ENCODE measurements at regions not wholly inside any gene's neighbourhood (a gene's known extent, or its start where the extent isn't known, plus 50 kb on each side); places are given as distances from the start of the nearest gene placed in this dataset.
A peak's percentile ranks its signal among the peaks of the same experiment; 100 is the strongest.

GRCh38 chr3:151635905-151636304 lies 97.8 kb upstream of the AADACL2 start:
- H4K8ac ChIP-seq (ENCODE audit: extremely low read depth, insufficient read depth, low read length) = no peak overlapping the region
- no peak overlapping the region for H3K4ac ChIP-seq (replicated peaks; ENCODE audit: insufficient read length, low read depth, low read length)
- H3K4me2 ChIP-seq (ENCODE audit: insufficient read depth in 1 of 2, low read depth in 2 of 2, low read length in 2 of 2) = no peak overlapping the region
- H3K18ac ChIP-seq (ENCODE audit: extremely low read depth, low read length) = no peak overlapping the region
- H2BK120ac ChIP-seq (replicated peaks; ENCODE audit: low read depth, low read length) = no peak overlapping the region
- no peaks in the 10 kb centered on the region for H4K20me1 ChIP-seq (replicated peaks in 1 of 2; ENCODE audit: control insufficient read depth in 1 of 2, insufficient read depth in 2 of 2, low read length in 2 of 2)
- H3K9me3 ChIP-seq (ENCODE audit: insufficient read depth in 2 of 2, low read depth in 1 of 2, low read length in 1 of 2) = 0 out of 4 replicates have a peak, but pooled peaks cover 0 to 3% of the 10 kb centered on the region in 2 experiments
- H2AK5ac ChIP-seq (ENCODE audit: low read depth, low read length) = no peak overlapping the region
- no peak for FAIRE-seq
- TF ChIP-seq RFX5 (IDR thresholded peaks at IDR 0.05; ENCODE audit: borderline replicate concordance, low read depth, low read length) (no peak), POU5F1 (IDR thresholded peaks at IDR 0.05; ENCODE audit: low read depth, low read length) (0 out of 2 replicates have a peak, but pooled peaks have one; percentile 28)
- no peak overlapping the region for H2BK20ac ChIP-seq (ENCODE audit: low read length)
- no peaks in the 10 kb centered on the region for H3K4me1 ChIP-seq (replicated peaks in 1 of 4; ENCODE audit: control insufficient read depth in 3 of 4, insufficient read depth in 4 of 4, low read length in 3 of 4)
- no peak overlapping the region for H3K23ac ChIP-seq (ENCODE audit: insufficient read length)
- CTCF ChIA-PET (ENCODE audit: partially characterized antibody) = interaction anchor here (0.6 kb wide), 1 partner anchor 38 kb away, joined by 3 read pairs; no protein-coding TSS in a partner anchor
- no peaks in the 10 kb centered on the region for H3K36me3 ChIP-seq (ENCODE audit: control insufficient read depth in 2 of 4, insufficient read depth in 4 of 4, low read length in 3 of 4)
- no peaks in the 10 kb centered on the region for H3K79me2 ChIP-seq (ENCODE audit: control insufficient read depth in 1 of 2, insufficient read depth in 2 of 2, low read length in 2 of 2)
- H3K56ac ChIP-seq (replicated peaks; ENCODE audit: insufficient read length, low read depth, low read length) = no peak overlapping the region
- 80% methylated on average over 3 of the region's 3 CpGs; no CpG with 5 or more reads in 1 of the 2 experiments for WGBS, 2 experiments (ENCODE audit: extremely low coverage in 1 of 2, insufficient coverage in 1 of 2, insufficient read length in 1 of 2, insufficient replicate concordance in 2 of 2, low coverage in 1 of 2, low lambda C conversion rate in 2 of 2, missing lambda C conversion rate in 1 of 2)
- DNase-seq (ENCODE audit: low read depth in 1 of 2, low spot score in 2 of 2) = no peak
- H2BK15ac ChIP-seq (ENCODE audit: low read length) = no peak overlapping the region
- no peak overlapping the region for H3K14ac ChIP-seq (ENCODE audit: insufficient read length)
- no peak overlapping the region for H4K91ac ChIP-seq (replicated peaks; ENCODE audit: insufficient read length, low read length)
- no peak overlapping the region for H2BK5ac ChIP-seq (ENCODE audit: low read depth, low read length)
- POLR2A ChIA-PET (ENCODE audit: partially characterized antibody) = no interaction called here
- no peak overlapping the region for H2BK12ac ChIP-seq (ENCODE audit: low read depth, low read length)
- H3K23me2 ChIP-seq (ENCODE audit: low read depth, low read length) = peaks cover 2% of the 10 kb centered on the region; the same call in 1 of the 2 replicates
- no peak overlapping the region for H3K27ac ChIP-seq (ENCODE audit: low read depth, low read length)
- H3K9ac ChIP-seq (replicated peaks in 1 of 4; ENCODE audit: extremely low read depth in 1 of 4, low read depth in 3 of 4, low read length in 3 of 4) = no peak overlapping the region
- H2AFZ ChIP-seq (ENCODE audit: low read length) = no peak overlapping the region
- no peak overlapping the region for H3K4me3 ChIP-seq (ENCODE audit: extremely low read depth in 1 of 4, insufficient read depth in 2 of 4, low read depth in 3 of 4, low read length in 4 of 4)
- no peaks in the 10 kb centered on the region for H3K79me1 ChIP-seq (ENCODE audit: low read depth, low read length)
- no peak overlapping the region for H4K5ac ChIP-seq (ENCODE audit: insufficient read length, low read depth, low read length)
- H3K27me3 ChIP-seq (replicated peaks in 1 of 4; ENCODE audit: control insufficient read depth in 3 of 4, extremely low read depth in 1 of 4, insufficient read depth in 3 of 4, low read length in 3 of 4) = no peaks in the 10 kb centered on the region
